ENCODE measurements at regions not wholly inside any gene's neighbourhood (a gene's known extent, or its start where the extent isn't known, plus 50 kb on each side); places are given as distances from the start of the nearest gene placed in this dataset.
"Not testable (repeated sequence)": the region's sequence is repeated elsewhere in the genome, so short reads cannot be mapped to it uniquely, and the experiment has no call there.

- no peaks in the 10 kb centered on the region for H3K4me1 ChIP-seq (ENCODE audit: insufficient read depth, low read length)
- no peaks in the 10 kb centered on the region for H3K9me3 ChIP-seq (ENCODE audit: control insufficient read depth, insufficient read depth, low read length)
- H3K36me3 ChIP-seq (ENCODE audit: insufficient read depth, low read length), result no peaks in the 10 kb centered on the region
- no peak overlapping the region for H3K9ac ChIP-seq (ENCODE audit: low read depth, low read length)
Measured at GRCh38 chr9:30900706-30901105, 1483.7 kb upstream of the ACO1 start.

- no peaks in the 10 kb centered on the region for H3K36me3 ChIP-seq (ENCODE audit: insufficient read depth, low read length)
Measured at GRCh38 chr9:30913331-30913730, 1471.1 kb upstream of the ACO1 start.

DNA sequence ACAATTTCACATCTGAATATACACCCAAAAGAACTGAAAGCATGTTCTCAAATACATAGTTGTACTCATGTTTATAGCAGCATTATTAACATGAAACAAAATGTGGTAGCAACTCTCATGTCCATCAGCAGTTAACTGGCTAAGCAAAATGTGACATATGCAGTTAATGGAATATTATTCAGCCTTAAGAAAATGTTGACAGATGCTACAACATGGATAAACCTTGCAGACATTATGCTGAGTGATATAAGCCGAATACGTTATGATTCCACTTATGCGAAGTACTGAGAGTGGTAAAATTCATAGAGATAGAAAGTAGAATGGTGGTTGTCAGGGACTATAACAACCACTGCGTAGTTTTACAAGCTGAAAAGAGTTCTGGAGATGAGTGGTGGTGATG is 1469.0 kb upstream of the ACO1 start:
- no peaks in the 10 kb centered on the region; the same call in 1 of the 2 replicates for H3K9me3 ChIP-seq (ENCODE audit: control insufficient read depth, insufficient read depth, low read length)
- H3K9ac ChIP-seq (ENCODE audit: low read depth, low read length), result no peak overlapping the region
- peaks cover 7% of the 10 kb centered on the region; the same call in 1 of the 2 replicates for H3K4me1 ChIP-seq (ENCODE audit: insufficient read depth, low read length)
- no peaks in the 10 kb centered on the region for H3K36me3 ChIP-seq (ENCODE audit: insufficient read depth, low read length)

More at GRCh38 chr9:30913331-30913730, 1471.1 kb upstream of the ACO1 start:
- Histone ChIP-seq H3K9ac (ENCODE audit: low read depth, low read length) (no peak overlapping the region), H3K4me1 (ENCODE audit: insufficient read depth, low read length) (peaks cover 7% of the 10 kb centered on the region; the same call in 1 of the 2 replicates), H3K9me3 (ENCODE audit: control insufficient read depth, insufficient read depth, low read length) (no peaks in the 10 kb centered on the region; the same call in 1 of the 2 replicates)

- Histone ChIP-seq H3K36me3 (ENCODE audit: insufficient read depth, low read length) (no peaks in the 10 kb centered on the region), H3K9me3 (ENCODE audit: control insufficient read depth, insufficient read depth, low read length) (no peaks in the 10 kb centered on the region), H3K4me1 (ENCODE audit: insufficient read depth, low read length) (no peaks in the 10 kb centered on the region), H3K9ac (ENCODE audit: low read depth, low read length) (no peak overlapping the region)
Measured at GRCh38 chr9:30925126-30925525, 1459.3 kb upstream of the ACO1 start.

DNA sequence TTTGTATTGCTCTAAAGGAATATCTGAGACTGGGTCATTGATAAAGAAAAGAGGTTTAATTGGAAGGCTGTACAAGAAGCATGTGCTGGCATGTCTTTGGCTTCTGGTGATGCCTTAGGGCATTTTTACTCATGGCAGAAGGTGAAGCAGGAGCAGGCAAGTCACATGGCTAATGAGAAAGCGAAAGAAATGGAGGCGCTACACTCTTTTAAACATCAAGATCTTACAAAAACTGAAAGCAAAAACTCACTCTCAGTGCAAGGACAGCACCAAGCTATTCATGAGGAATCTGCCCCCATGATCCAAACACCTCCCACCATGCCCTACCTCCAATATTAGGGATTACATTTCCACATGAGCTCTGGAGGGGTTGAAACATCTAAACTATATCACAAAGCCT is 1458.8 kb upstream of the ACO1 start:
- Histone ChIP-seq H3K36me3 (ENCODE audit: insufficient read depth, low read length) (no peaks in the 10 kb centered on the region), H3K4me1 (ENCODE audit: insufficient read depth, low read length) (no peaks in the 10 kb centered on the region), H3K9me3 (ENCODE audit: control insufficient read depth, insufficient read depth, low read length) (no peaks in the 10 kb centered on the region), H3K9ac (ENCODE audit: low read depth, low read length) (no peak overlapping the region)

GRCh38 chr9:30928045-30928444 is 1456.4 kb upstream of the ACO1 start:
- H3K4me1 ChIP-seq (ENCODE audit: insufficient read depth, low read length), result no peaks in the 10 kb centered on the region
- no peak overlapping the region for H3K9ac ChIP-seq (ENCODE audit: low read depth, low read length)

GRCh38 chr9:30932226-30932625 is 1452.2 kb upstream of the ACO1 start:
- Histone ChIP-seq H3K9me3 (ENCODE audit: control insufficient read depth, insufficient read depth, low read length) (no peaks in the 10 kb centered on the region), H3K4me1 (ENCODE audit: insufficient read depth, low read length) (no peaks in the 10 kb centered on the region), H3K9ac (ENCODE audit: low read depth, low read length) (no peak overlapping the region), H3K36me3 (ENCODE audit: insufficient read depth, low read length) (no peaks in the 10 kb centered on the region)

More at GRCh38 chr9:30928045-30928444, 1456.4 kb upstream of the ACO1 start:
- Histone ChIP-seq H3K36me3 (ENCODE audit: insufficient read depth, low read length) (no peaks in the 10 kb centered on the region), H3K9me3 (ENCODE audit: control insufficient read depth, insufficient read depth, low read length) (no peaks in the 10 kb centered on the region)

GRCh38 chr9:30935730-30936129 is 1448.7 kb upstream of the ACO1 start:
- Histone ChIP-seq H3K9ac (ENCODE audit: low read depth, low read length) (no peak overlapping the region), H3K4me1 (ENCODE audit: insufficient read depth, low read length) (no peaks in the 10 kb centered on the region), H3K9me3 (ENCODE audit: control insufficient read depth, insufficient read depth, low read length) (no peaks in the 10 kb centered on the region), H3K36me3 (ENCODE audit: insufficient read depth, low read length) (no peaks in the 10 kb centered on the region)

- Histone ChIP-seq H3K36me3 (ENCODE audit: insufficient read depth, low read length) (no peaks in the 10 kb centered on the region), H3K9me3 (ENCODE audit: control insufficient read depth, insufficient read depth, low read length) (no peaks in the 10 kb centered on the region), H3K9ac (ENCODE audit: low read depth, low read length) (no peak overlapping the region), H3K4me1 (ENCODE audit: insufficient read depth, low read length) (no peaks in the 10 kb centered on the region)
Measured at GRCh38 chr9:30937106-30937505, 1447.3 kb upstream of the ACO1 start.

GRCh38 chr9:30942852-30943251 is 1441.6 kb upstream of the ACO1 start:
- H3K9me3 ChIP-seq (ENCODE audit: control insufficient read depth, insufficient read depth, low read length); H3K36me3 ChIP-seq (ENCODE audit: insufficient read depth, low read length); H3K4me1 ChIP-seq (ENCODE audit: insufficient read depth, low read length); H3K9ac ChIP-seq (ENCODE audit: low read depth, low read length): not testable (repeated sequence)

- H3K36me3 ChIP-seq (ENCODE audit: insufficient read depth, low read length), result no peaks in the 10 kb centered on the region
- H3K9me3 ChIP-seq (ENCODE audit: control insufficient read depth, insufficient read depth, low read length), result no peaks in the 10 kb centered on the region
- H3K4me1 ChIP-seq (ENCODE audit: insufficient read depth, low read length), result no peaks in the 10 kb centered on the region
- no peak overlapping the region for H3K9ac ChIP-seq (ENCODE audit: low read depth, low read length)
Measured at GRCh38 chr9:30943446-30944224, 1440.8 kb upstream of the ACO1 start.

GRCh38 chr9:30944225-30944569 is 1440.2 kb upstream of the ACO1 start:
- no peaks in the 10 kb centered on the region for H3K4me1 ChIP-seq (ENCODE audit: insufficient read depth, low read length)
- H3K9ac ChIP-seq (ENCODE audit: low read depth, low read length), result no peak overlapping the region
- H3K9me3 ChIP-seq (ENCODE audit: control insufficient read depth, insufficient read depth, low read length), result no peaks in the 10 kb centered on the region
- H3K36me3 ChIP-seq (ENCODE audit: insufficient read depth, low read length), result no peaks in the 10 kb centered on the region

GRCh38 chr9:30944741-30945280 is 1439.6 kb upstream of the ACO1 start:
- no peaks in the 10 kb centered on the region for H3K4me1 ChIP-seq (ENCODE audit: insufficient read depth, low read length)
- no peak overlapping the region for H3K9ac ChIP-seq (ENCODE audit: low read depth, low read length)
- no peaks in the 10 kb centered on the region for H3K36me3 ChIP-seq (ENCODE audit: insufficient read depth, low read length)
- no peaks in the 10 kb centered on the region for H3K9me3 ChIP-seq (ENCODE audit: control insufficient read depth, insufficient read depth, low read length)

GRCh38 chr9:30964332-30964731 is 1420.1 kb upstream of the ACO1 start:
- Histone ChIP-seq H3K4me1 (ENCODE audit: insufficient read depth, low read length) (no peaks in the 10 kb centered on the region), H3K9ac (ENCODE audit: low read depth, low read length) (no peak overlapping the region), H3K9me3 (ENCODE audit: control insufficient read depth, insufficient read depth, low read length) (no peaks in the 10 kb centered on the region), H3K36me3 (ENCODE audit: insufficient read depth, low read length) (no peaks in the 10 kb centered on the region)

- Histone ChIP-seq H3K9ac (ENCODE audit: low read depth, low read length) (no peak overlapping the region), H3K36me3 (ENCODE audit: insufficient read depth, low read length) (no peaks in the 10 kb centered on the region), H3K4me1 (ENCODE audit: insufficient read depth, low read length) (no peaks in the 10 kb centered on the region), H3K9me3 (ENCODE audit: control insufficient read depth, insufficient read depth, low read length) (no peaks in the 10 kb centered on the region)
Measured at GRCh38 chr9:30967476-30967875, 1417.0 kb upstream of the ACO1 start.
